Gastrocnemius medialis (tissue), 4 donors: ENCODE measurements at regions not wholly inside any gene's neighbourhood (a gene's known extent, or its start where the extent isn't known, plus 50 kb on each side); places are given as distances from the start of the nearest gene placed in this dataset.

Experiments used
- ATAC-seq, 2 donors: fragments of 150-250 bp; one replicate each; pipeline ENCODE4 v1.9.1; 2016
- DNase-seq, 2 donors: peaks; one replicate each; pipeline ENCODE4 v3.0.0-alpha.2; 2019
- H3K27ac ChIP-seq, 4 donors: fragments of 200-600 bp; sonication (generic); 1 replicate in 1 of 4; 2 replicates in 3 of 4; pipeline ENCODE4 v1.5.1; 2016 to 2018; ENCODE audit warnings: mild to moderate bottlenecking in 2 of 4, moderate library complexity in 1 of 4
- H3K27me3 ChIP-seq, 3 donors: fragments of 200-600 bp; sonication (generic) in 2 of 3; 1 replicate in 1 of 3; 2 replicates in 2 of 3; pipeline versions ENCODE4 v1.5.1 to v1.6.0; 2016 to 2019; ENCODE audit warnings: mild to moderate bottlenecking in 1 of 3, moderate library complexity in 1 of 3
- H3K36me3 ChIP-seq, 2 donors: fragments of 200-600 bp; sonication (generic) in 1 of 2; one replicate each; pipeline ENCODE4 v1.5.1; 2017 to 2018
- H3K4me1 ChIP-seq, 2 donors: fragments of 200-600 bp; sonication (generic) in 1 of 2; one replicate each; pipeline ENCODE4 v1.5.1; 2016 to 2017; ENCODE audit warnings: mild to moderate bottlenecking in 2 of 2
- H3K4me3 ChIP-seq, 4 donors: fragments of 200-600 bp; sonication (generic) in 3 of 4; 1 replicate in 1 of 4; 2 replicates in 3 of 4; pipeline ENCODE4 v1.5.1; 2016 to 2019; ENCODE audit warnings: mild to moderate bottlenecking in 2 of 4
- H3K9me3 ChIP-seq, 3 donors: fragments of 200-600 bp; sonication (generic) in 2 of 3; 1 replicate in 1 of 3; 2 replicates in 2 of 3; pipeline ENCODE4 v1.5.1; 2016 to 2019
- POLR2A ChIP-seq, 2 donors: fragments of 450-650 bp; IDR thresholded peaks; one replicate each; pipeline ENCODE4 v1.6.1; 2017; ENCODE audit warnings: antibody characterized with exemption in 2 of 2, mild to moderate bottlenecking in 2 of 2, moderate library complexity in 2 of 2
- in situ Hi-C, 4 donors: fragments of 200-750 bp; cut with MboI; loops; one replicate each; pipeline versions ENCODE4 v1.15.0 to v1.8.0; 2017; ENCODE audit warnings: low sequenced_read_pairs in 4 of 4
- intact Hi-C: fragments of 100-400 bp; cut with DNase I; formaldehyde crosslinking; loops from one replicate; pipeline ENCODE4 v1.15.1; 2023; ENCODE audit warnings: low total_unique reads
- TF ChIP-seq, protein P1 (sequence below), 5 experiments: fragments of 450-650 bp in 3 of 5; fragments of 200-600 bp in 2 of 5; sonication (generic) in 2 of 5; IDR thresholded peaks in 4 of 5; conservative IDR thresholded peaks in 1 of 5; 1 replicate in 4 of 5; 2 replicates in 1 of 5; pipeline ENCODE4 v1.5.1; 2016 to 2019; ENCODE audit warnings: antibody characterized with exemption in 5 of 5, mild to moderate bottlenecking in 3 of 5, moderate library complexity in 3 of 5

DNA sequence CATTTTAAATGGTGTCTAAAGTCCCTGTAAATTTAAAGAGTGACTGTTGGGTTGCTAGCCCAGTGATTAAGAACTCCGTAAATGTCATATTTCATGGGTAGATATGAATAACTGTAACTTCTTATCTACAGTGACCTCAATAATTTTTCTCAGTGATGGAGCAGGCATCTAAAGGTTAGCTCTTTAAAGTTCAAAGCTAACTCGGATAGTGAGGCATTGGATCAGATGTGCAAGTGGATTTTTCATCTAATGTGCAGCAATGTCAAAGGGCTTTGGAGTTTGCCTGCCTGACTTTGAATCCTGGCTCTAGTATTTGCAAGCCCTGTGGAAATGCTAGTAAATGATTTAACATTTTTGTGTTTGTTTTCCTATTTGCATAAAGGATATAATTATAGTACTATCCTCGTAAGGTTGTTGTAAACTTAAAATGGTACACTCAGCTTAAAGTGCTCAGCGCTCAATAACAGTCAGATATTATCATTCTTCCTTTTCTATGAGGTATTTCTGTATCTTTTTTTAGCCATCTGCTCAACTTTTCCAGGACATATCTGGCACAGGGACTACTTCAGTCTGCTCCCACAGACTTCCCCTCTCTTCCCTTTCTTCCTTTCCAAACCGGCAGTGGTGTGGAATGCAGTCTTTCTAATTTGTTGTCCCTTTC is 163.7 kb upstream of the ELL2 start:
- DNase-seq (no peak), ATAC-seq (no peak)
- Histone ChIP-seq H3K36me3 (no peaks in the 10 kb centered on the region), H3K4me3 (no peak overlapping the region), H3K9me3 (no peaks in the 10 kb centered on the region), H3K27me3 (no peaks in the 10 kb centered on the region), H3K4me1 (peaks cover 0 to 6% of the 10 kb centered on the region in 2 donors), H3K27ac (no peak overlapping the region)
- intact Hi-C loops, result no loop called here
- in situ Hi-C loops, result no loop called here
- TF ChIP-seq, protein P1, sequence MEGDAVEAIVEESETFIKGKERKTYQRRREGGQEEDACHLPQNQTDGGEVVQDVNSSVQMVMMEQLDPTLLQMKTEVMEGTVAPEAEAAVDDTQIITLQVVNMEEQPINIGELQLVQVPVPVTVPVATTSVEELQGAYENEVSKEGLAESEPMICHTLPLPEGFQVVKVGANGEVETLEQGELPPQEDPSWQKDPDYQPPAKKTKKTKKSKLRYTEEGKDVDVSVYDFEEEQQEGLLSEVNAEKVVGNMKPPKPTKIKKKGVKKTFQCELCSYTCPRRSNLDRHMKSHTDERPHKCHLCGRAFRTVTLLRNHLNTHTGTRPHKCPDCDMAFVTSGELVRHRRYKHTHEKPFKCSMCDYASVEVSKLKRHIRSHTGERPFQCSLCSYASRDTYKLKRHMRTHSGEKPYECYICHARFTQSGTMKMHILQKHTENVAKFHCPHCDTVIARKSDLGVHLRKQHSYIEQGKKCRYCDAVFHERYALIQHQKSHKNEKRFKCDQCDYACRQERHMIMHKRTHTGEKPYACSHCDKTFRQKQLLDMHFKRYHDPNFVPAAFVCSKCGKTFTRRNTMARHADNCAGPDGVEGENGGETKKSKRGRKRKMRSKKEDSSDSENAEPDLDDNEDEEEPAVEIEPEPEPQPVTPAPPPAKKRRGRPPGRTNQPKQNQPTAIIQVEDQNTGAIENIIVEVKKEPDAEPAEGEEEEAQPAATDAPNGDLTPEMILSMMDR (IDR thresholded peaks at IDR 0.05 in 4 of 5, conservative IDR thresholded peaks at IDR 0.05 in 1 of 5), result no peak
- no peak for TF ChIP-seq POLR2A (IDR thresholded peaks at IDR 0.05)

DNA sequence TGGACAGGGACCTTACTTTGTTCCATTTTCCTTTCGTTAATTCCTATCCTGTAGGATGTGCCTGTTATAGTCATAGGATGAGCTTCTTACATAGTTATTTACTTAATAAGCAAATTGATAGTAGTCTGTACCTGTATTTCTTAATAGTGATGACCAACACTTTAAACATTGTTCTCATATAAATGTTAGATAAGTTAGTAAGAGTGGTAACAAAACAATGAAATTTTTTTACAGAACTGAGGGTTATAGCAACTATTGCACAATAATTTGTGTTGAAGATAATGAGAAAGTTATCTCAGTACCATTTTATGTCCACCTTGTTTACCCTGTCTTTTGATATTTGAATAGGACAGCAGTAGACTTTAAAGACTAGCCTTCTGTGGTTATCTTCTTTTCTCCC is 162.9 kb upstream of the ELL2 start:
- Histone ChIP-seq H3K4me3 (no peak overlapping the region), H3K27me3 (no peaks in the 10 kb centered on the region), H3K4me1 (peaks cover 0 to 6% of the 10 kb centered on the region in 2 donors), H3K27ac (no peak overlapping the region), H3K36me3 (no peaks in the 10 kb centered on the region), H3K9me3 (no peaks in the 10 kb centered on the region)
- intact Hi-C loops (no loop called here), in situ Hi-C loops (no loop called here)
- DNase-seq, result no peak
- ATAC-seq, result no peak
- no peak for TF ChIP-seq POLR2A (IDR thresholded peaks at IDR 0.05)
- TF ChIP-seq, protein P1 (IDR thresholded peaks at IDR 0.05 in 4 of 5, conservative IDR thresholded peaks at IDR 0.05 in 1 of 5), result no peak

DNA sequence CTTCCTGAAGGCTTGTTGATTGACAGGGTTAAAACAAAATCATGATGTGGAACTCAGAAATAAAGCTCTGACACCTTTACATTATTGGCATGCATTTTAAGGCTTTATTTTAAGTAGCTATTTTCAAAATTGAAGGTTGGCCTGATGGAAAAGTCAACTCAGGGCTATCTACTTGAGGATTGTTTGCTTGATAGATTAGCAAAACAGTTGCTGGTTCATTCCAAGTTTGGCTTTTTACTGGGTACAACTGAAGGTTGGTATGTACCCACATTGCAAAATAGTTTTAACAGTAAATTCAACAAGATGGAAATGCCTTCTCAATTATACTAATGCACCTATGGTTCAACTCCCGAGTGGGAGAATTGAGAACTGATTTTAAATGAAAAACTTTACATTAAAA is 161.8 kb upstream of the ELL2 start:
- H3K9me3 ChIP-seq, result no peaks in the 10 kb centered on the region
- H3K4me1 ChIP-seq, result peaks cover 0 to 6% of the 10 kb centered on the region in 2 donors
- intact Hi-C loops (no loop called here), in situ Hi-C loops (no loop called here)
- DNase-seq, result no peak
- no peaks in the 10 kb centered on the region for H3K36me3 ChIP-seq
- H3K27ac ChIP-seq, result no peak overlapping the region
- H3K4me3 ChIP-seq, result no peak overlapping the region
- H3K27me3 ChIP-seq, result no peaks in the 10 kb centered on the region
- no peak for ATAC-seq
- TF ChIP-seq POLR2A (IDR thresholded peaks at IDR 0.05), result no peak
- TF ChIP-seq, protein P1 (IDR thresholded peaks at IDR 0.05 in 4 of 5, conservative IDR thresholded peaks at IDR 0.05 in 1 of 5), result no peak

DNA sequence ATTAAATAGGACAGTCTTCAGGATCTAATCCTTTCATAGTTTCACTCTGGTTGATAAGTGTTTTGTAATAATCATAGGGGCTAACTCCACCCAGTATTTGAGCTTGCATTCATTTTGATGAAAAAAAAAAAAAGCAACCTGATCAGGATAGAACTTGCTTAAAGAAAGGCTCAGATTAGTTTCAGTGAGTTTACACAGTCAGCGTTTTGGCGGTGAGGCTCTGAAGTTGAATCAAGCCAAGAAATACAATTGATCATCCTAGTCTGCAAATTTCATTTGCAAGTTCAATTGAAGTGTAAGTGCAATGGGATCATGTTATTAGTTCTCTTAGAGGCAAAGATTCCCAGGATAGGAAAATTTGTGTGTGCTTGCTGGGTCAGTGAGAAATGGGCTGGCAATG is 159.7 kb upstream of the ELL2 start:
- TF ChIP-seq POLR2A (IDR thresholded peaks at IDR 0.05), result no peak
- TF ChIP-seq, protein P1 (IDR thresholded peaks at IDR 0.05 in 4 of 5, conservative IDR thresholded peaks at IDR 0.05 in 1 of 5), result no peak
- Histone ChIP-seq H3K4me1 (peaks cover 0 to 6% of the 10 kb centered on the region in 2 donors), H3K4me3 (no peak overlapping the region), H3K9me3 (no peaks in the 10 kb centered on the region), H3K36me3 (no peaks in the 10 kb centered on the region), H3K27me3 (no peaks in the 10 kb centered on the region), H3K27ac (no peak overlapping the region)
- no peak for ATAC-seq
- DNase-seq, result no peak
- in situ Hi-C loops, result no loop called here
- intact Hi-C loops, result no loop called here

DNA sequence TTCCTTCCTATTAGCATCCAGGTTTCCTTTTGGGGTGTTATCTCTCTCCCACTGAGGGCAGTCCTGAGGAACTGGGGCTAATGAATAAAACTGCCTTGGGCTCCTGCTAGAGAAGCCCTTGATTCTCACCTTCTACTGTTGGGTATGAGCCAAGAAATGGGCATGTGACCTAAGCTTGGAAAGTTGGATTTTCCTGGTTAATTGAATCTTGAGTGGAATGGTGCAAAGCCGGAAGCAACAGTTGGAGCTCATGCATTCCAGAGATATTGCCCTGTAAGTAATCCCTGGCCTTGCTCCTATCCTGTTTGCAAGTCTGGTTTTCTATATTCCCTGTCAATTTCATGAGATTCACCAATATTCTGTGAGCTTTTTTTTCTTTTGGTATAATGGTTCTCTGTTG is 158.5 kb upstream of the ELL2 start:
- in situ Hi-C loops, result no loop called here
- TF ChIP-seq, protein P1 (IDR thresholded peaks at IDR 0.05 in 4 of 5, conservative IDR thresholded peaks at IDR 0.05 in 1 of 5), result no peak
- no peak for TF ChIP-seq POLR2A (IDR thresholded peaks at IDR 0.05)
- Histone ChIP-seq H3K27ac (no peak overlapping the region), H3K27me3 (no peaks in the 10 kb centered on the region), H3K36me3 (no peaks in the 10 kb centered on the region), H3K9me3 (no peaks in the 10 kb centered on the region), H3K4me1 (no peaks in the 10 kb centered on the region), H3K4me3 (no peak overlapping the region)
- no peak for ATAC-seq
- no peak for DNase-seq
- intact Hi-C loops, result no loop called here
